MCF 10A (cell line): ENCODE measurements at regions not wholly inside any gene's neighbourhood (a gene's known extent, or its start where the extent isn't known, plus 50 kb on each side); places are given as distances from the start of the nearest gene placed in this dataset.

Experiments
- BruUV-seq: library from RNA; stranded (reverse); fragments of 400-500 nt; replicated peaks from 2 replicates; lab custom pipeline; 2021; lab: Mats Ljungman, UMichigan
- CTCF ChIA-PET: fragments of 300-600 bp; sonication (Branson Sonifier 250); formaldehyde crosslinking; extraction: SDS; loops from one replicate; lab custom pipeline; 2021; ENCODE audit warnings: antibody characterized with exemption, inconsistent platforms; lab: Yijun Ruan, JAX
- POLR2A ChIA-PET: fragments of 300-600, 350-650 bp; sonication (Branson Sonifier 250); formaldehyde crosslinking; extraction: SDS; loops from one replicate; lab custom pipeline; 2020; ENCODE audit warnings: antibody characterized with exemption, inconsistent platforms; lab: Yijun Ruan, JAX
- DNase-seq: peaks from one replicate; pipeline ENCODE4 v3.0.0-alpha.2; 2018; ENCODE audit not compliant: unreplicated experiment
- H3K27ac Mint-ChIP-seq: one replicate; pipeline ENCODE4 v1.8.0; 2022; ENCODE audit warnings: mild to moderate bottlenecking, low read depth, mixed read lengths; ENCODE audit not compliant: unreplicated experiment
- H3K27me3 Mint-ChIP-seq: one replicate; pipeline ENCODE4 v1.8.0; 2022; ENCODE audit warnings: mixed read lengths; ENCODE audit not compliant: insufficient read depth, unreplicated experiment
- H3K36me3 Mint-ChIP-seq: one replicate; pipeline ENCODE4 v1.8.0; 2022; ENCODE audit warnings: mild to moderate bottlenecking, moderate library complexity, mixed read lengths; ENCODE audit not compliant: insufficient read depth, unreplicated experiment
- H3K4me1 Mint-ChIP-seq: one replicate; pipeline ENCODE4 v1.8.0; 2022; ENCODE audit warnings: mixed read lengths; ENCODE audit not compliant: insufficient read depth, unreplicated experiment
- H3K4me3 Mint-ChIP-seq: one replicate; pipeline ENCODE4 v1.8.0; 2022; ENCODE audit warnings: mild to moderate bottlenecking, moderate library complexity, mixed read lengths; ENCODE audit not compliant: unreplicated experiment
- H3K9me3 Mint-ChIP-seq: one replicate; pipeline ENCODE4 v1.8.0; 2022; ENCODE audit warnings: mixed read lengths; ENCODE audit not compliant: unreplicated experiment
- CTCF ChIP-seq: fragments of 200-600 bp; IDR thresholded peaks from one replicate; pipeline ENCODE4 v1.8.0; 2022; ENCODE audit warnings: antibody characterized with exemption, mild to moderate bottlenecking; ENCODE audit not compliant: unreplicated experiment
- intact Hi-C: fragments of 100-400 bp; cut with micrococcal nuclease; formaldehyde crosslinking; loops from 2 replicates; pipeline ENCODE4 v1.14.1; 2022

GRCh38 chr6:16976385-16977183 is 125.3 kb upstream of the STMND1 start:
- intact Hi-C loops, result no loop called here
- DNase-seq, result no peak
- TF ChIP-seq CTCF, result no peak
- Mint-ChIP-seq H3K27me3 (peaks cover 80% of the 10 kb centered on the region), H3K27ac (no peak overlapping the region), H3K4me3 (no peak overlapping the region), H3K36me3 (peaks cover 4% of the 10 kb centered on the region), H3K9me3 (no peaks in the 10 kb centered on the region), H3K4me1 (no peaks in the 10 kb centered on the region)
- CTCF ChIA-PET, result no interaction called here
- POLR2A ChIA-PET, result no interaction called here
- BruUV-seq, result no TSS peak

DNA sequence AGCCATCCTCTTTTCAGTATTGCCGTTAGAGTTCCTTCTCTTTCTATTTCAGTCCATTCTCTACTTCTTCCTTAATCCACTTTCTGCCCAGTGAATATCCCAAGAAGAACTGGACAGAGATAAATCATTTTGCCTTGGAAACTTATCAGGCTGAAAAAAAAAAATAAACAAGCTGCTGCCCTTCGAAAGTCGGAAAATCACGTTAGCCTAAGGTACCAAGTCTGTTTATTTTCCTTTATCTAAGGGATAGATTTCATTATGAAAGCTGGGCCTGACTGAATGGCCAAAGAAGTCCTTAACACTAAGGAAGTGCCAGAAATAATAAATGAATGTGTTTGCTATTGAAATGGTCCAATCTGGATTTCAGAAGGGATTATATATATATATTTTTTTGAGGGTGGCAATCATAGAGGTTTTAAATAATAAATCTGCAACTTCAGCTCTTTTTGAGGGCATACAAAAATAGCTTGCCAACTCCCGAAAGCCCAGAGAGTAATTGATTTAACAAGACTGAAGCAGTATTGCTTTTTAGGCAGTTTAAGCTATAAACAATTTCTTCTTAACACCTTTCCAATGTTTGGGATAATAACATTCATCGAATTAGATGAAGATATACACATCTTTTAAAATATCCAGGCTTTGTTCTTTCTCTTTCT is 127.0 kb upstream of the STMND1 start:
- intact Hi-C loops, result no loop called here
- CTCF ChIA-PET, result interaction anchor here (0.6 to 2.3 kb wide), 5 partner anchors 10 to 1271 kb away, joined by 3 to 11 read pairs (median 4); no protein-coding TSS in a partner anchor
- Mint-ChIP-seq H3K9me3 (no peaks in the 10 kb centered on the region), H3K4me1 (no peaks in the 10 kb centered on the region), H3K4me3 (no peak overlapping the region), H3K27me3 (peaks cover 88% of the 10 kb centered on the region), H3K27ac (no peak overlapping the region), H3K36me3 (peaks cover 4% of the 10 kb centered on the region)
- no peak for DNase-seq
- no TSS peak for BruUV-seq
- TF ChIP-seq CTCF, result no peak
- POLR2A ChIA-PET, result interaction anchor here (0.6 kb wide), 2 partner anchors 9 to 54 kb away, joined by 3 read pairs; no protein-coding TSS in a partner anchor

DNA sequence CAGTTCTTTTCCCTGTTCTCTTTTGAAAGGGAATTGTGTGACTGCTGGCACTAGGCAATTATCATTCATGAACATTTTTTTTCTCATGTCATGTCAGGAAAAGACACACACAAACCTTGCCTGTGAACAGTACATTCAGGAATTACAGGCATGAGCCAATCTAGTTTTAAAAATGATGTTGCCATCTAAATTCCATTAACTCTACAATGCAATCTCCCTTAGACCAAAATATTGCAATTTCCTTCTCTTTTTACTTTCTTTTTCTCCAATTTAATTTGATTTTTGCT is 127.5 kb upstream of the STMND1 start:
- intact Hi-C loops, result no loop called here
- TF ChIP-seq CTCF, result no peak
- no peak for DNase-seq
- H3K27me3 Mint-ChIP-seq, result peaks cover 88% of the 10 kb centered on the region
- H3K4me3 Mint-ChIP-seq, result no peak overlapping the region
- POLR2A ChIA-PET, result interaction anchor here (0.7 kb wide), 1 partner anchor 14 kb away, joined by 3 read pairs; no protein-coding TSS in a partner anchor
- no peaks in the 10 kb centered on the region for H3K9me3 Mint-ChIP-seq
- H3K4me1 Mint-ChIP-seq, result no peaks in the 10 kb centered on the region
- H3K27ac Mint-ChIP-seq, result no peak overlapping the region
- CTCF ChIA-PET, result interaction anchor here (0.5 to 2.3 kb wide), 4 partner anchors 9 to 998 kb away, joined by 3 to 11 read pairs (median 6); no protein-coding TSS in a partner anchor
- no TSS peak for BruUV-seq
- H3K36me3 Mint-ChIP-seq, result peaks cover 4% of the 10 kb centered on the region
